NCI-H1105 (cell line): ENCODE measurements at regions not wholly inside any gene's neighbourhood (a gene's known extent, or its start where the extent isn't known, plus 50 kb on each side); places are given as distances from the start of the nearest gene placed in this dataset.
"Not testable (repeated sequence)": the region's sequence is repeated elsewhere in the genome, so short reads cannot be mapped to it uniquely, and the experiment has no call there.

Experiments
- DNase-seq: peaks from one replicate; lab custom pipeline; 2025; lab: John Stamatoyannopoulos, UW

DNA sequence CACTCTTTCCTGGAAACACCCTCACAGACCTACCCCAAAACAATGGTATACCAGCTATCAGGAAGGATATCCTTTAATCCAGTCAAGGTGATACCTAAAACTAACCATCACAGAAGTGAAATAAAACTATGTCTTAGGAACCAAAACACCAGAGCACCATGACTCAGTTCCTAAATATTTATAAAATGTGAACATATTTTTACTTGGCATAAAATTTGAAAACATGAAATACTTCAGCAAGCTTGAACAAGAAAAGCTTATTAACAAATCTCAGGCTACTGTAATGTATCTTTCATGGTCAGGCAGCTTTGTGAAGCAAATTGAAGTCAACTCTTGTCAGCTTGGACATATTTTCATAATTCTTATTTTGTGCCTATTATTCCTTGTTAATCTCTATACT lies 440.8 kb upstream of the CDH20 start:
- DNase-seq = no peak

GRCh38 chr18:60892855-60893254 lies 440.4 kb upstream of the CDH20 start:
- DNase-seq = no peak

- no peak for DNase-seq
Measured at GRCh38 chr18:60893355-60894097, 439.7 kb upstream of the CDH20 start.

- no peak for DNase-seq
Measured at GRCh38 chr18:60894254-60894945, 438.8 kb upstream of the CDH20 start.

DNA sequence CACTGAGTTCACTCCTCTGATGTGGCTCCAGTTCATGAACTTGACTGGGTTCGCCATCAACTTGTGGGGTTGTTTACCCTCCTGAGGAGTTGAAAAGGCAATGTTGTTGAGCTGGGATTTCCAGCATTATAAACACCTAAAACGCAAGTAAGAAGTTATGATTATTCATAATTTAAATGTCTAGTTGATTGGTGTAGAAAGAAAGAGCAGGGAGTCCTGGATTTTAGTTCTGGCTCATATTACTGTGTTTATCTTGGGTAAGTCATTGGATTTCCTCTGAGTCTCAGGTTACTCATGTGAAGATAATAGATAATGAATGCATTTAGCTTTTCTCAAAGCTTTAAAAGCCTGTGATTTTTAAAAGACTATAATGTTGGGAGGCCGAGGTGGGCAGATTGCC lies 438.0 kb upstream of the CDH20 start:
- DNase-seq = no peak

DNA sequence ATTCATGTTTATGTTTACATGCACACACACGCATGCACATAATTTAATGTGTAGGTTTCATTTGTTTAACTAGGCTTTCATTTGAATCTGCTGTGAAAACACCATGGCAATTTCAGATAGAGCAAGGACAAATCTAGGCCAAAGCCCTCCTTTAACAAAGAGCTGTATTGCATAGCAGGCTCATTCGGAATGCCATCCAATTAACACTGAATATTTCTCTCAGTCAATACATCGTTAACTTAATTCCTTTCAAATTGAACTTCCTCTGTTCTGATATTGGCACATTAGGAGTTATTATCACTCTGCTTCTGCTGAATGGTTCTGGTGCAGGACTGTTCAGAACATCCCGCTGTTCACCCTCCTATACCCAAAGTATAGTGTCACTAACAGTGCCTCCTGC lies 435.1 kb upstream of the CDH20 start:
- DNase-seq = no peak

- DNase-seq = no peak
Measured at GRCh38 chr18:60905699-60906098, 427.5 kb upstream of the CDH20 start.

DNA sequence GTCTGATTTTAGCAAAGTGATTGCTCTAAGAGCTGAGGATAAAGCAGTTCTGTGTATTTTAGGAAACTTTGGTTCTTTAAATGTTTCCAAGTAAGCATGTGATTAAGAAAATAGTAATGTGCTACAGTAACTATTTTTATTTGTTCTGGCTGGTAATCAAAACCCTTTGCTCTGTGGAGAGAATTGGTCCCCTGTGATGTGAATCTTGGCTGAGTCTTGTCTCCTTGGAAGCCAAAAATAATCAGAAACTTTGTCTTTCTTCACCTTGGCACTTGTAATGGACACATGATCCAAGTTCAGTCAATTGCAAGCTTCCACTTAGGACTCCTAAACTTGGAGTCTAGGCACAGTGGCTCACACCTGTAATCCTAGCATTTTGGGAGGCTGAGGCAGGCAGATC lies 422.7 kb upstream of the CDH20 start:
- no peak for DNase-seq

GRCh38 chr18:60911504-60911903 lies 421.7 kb upstream of the CDH20 start:
- no peak for DNase-seq

GRCh38 chr18:60915160-60915559 lies 418.1 kb upstream of the CDH20 start:
- no peak for DNase-seq

GRCh38 chr18:60918862-60919261 lies 414.4 kb upstream of the CDH20 start:
- not testable (repeated sequence) for DNase-seq

DNA sequence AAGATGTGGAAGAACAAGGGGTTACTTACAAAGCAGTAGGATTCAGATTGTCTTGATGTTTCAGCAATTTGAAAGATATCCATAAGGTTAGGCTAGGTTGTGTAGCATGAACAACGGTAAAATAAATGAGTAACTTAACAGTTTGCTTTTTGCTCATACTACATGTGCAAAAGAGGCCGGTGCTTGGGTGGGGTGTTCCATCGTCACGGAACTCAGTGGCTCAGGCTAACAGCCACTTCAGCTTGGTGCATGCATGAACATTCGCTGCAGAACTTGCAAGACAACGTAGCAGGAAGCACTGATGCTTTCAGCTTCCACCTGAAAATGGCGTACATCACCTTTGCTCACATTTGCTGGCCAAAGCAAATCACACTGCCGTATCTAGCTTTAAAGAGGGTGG lies 407.3 kb upstream of the CDH20 start:
- no peak for DNase-seq

- DNase-seq = no peak
Measured at GRCh38 chr18:60929966-60930365, 403.3 kb upstream of the CDH20 start.

- no peak for DNase-seq
Measured at GRCh38 chr18:60935041-60935910, 398.0 kb upstream of the CDH20 start.

GRCh38 chr18:60936101-60936500 lies 397.1 kb upstream of the CDH20 start:
- DNase-seq = no peak

GRCh38 chr18:60943297-60943696 lies 389.9 kb upstream of the CDH20 start:
- no peak for DNase-seq

GRCh38 chr18:60950634-60951033 lies 382.6 kb upstream of the CDH20 start:
- no peak for DNase-seq

DNA sequence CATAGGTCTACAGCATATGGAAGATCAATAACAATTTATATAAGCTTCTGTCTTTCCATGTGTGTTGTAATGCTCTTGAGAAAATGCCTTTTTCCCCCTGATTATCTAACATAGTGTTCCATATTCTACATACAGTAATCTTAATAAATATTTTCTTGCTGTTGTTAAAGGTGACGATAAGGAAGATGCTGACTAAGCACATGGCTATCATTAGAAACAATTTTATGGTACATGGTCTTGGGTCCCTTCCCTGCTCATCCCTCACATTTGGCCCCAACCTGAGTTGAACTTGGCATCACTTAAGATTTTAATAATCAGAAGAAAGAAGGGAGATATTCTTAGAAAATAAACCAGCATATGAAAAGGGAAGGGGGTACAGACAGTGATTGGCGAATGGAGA lies 382.1 kb upstream of the CDH20 start:
- no peak for DNase-seq

GRCh38 chr18:60962625-60963024 lies 370.6 kb upstream of the CDH20 start:
- no peak for DNase-seq

GRCh38 chr18:60965856-60966255 lies 367.4 kb upstream of the CDH20 start:
- no peak for DNase-seq

GRCh38 chr18:60966876-60967275 lies 366.4 kb upstream of the CDH20 start:
- DNase-seq = no peak

DNA sequence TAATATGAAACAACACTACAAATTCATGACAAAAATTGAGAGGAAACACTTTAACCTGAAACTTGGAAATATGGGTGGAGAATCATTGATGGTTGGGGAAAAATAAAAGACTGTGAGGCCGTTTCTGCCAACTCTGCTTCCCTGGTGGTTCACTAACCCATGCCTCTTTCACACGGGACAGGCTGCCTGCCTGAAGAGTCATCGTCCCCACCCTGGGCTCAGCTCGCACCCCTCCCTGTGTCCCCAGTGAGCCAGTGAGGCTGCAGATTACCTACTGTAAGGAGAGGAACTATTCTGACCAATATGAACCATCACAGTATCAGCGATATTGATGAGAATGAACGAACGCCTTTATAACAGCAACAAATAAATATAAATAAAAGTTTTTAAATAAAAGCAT lies 357.8 kb upstream of the CDH20 start:
- DNase-seq = no peak

DNA sequence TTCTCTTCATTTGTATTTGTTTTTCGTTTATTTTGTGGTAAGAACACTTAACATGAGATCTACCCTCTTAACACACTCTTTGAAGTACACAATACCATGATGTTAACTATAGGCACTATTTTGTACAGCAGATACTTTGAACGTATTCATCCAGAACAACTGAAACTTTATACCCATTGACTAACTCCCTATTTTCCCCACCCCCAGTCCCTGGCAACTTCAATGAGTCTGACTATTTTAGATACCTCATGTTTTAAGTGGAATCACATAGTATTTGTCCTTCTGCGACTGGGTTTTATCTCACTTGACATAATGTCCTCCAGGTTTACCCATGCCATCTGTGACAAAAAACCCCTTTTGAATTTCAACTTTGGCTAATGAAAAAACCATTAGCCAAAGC lies 356.3 kb upstream of the CDH20 start:
- no peak for DNase-seq
